Thyroid gland (tissue), 4 donors: ENCODE measurements at regions not wholly inside any gene's neighbourhood (a gene's known extent, or its start where the extent isn't known, plus 50 kb on each side); places are given as distances from the start of the nearest gene placed in this dataset.

Experiments used
- DNase-seq, 2 donors: peaks; one replicate each; pipeline ENCODE4 v3.0.0-alpha.2; 2019
- H3K27ac ChIP-seq, 3 donors: fragments of 200-600 bp; sonication (generic); 1 replicate in 2 of 3; 2 replicates in 1 of 3; pipeline ENCODE4 v1.5.1; 2016 to 2019; ENCODE audit warnings: mild to moderate bottlenecking in 1 of 3, moderate library complexity in 1 of 3
- H3K27me3 ChIP-seq: fragments of 200-600 bp; sonication (generic); one replicate; pipeline ENCODE4 v1.5.1; 2019
- H3K36me3 ChIP-seq, 2 donors: fragments of 200-600 bp; sonication (generic); one replicate each; pipeline ENCODE4 v1.5.1; 2016 to 2019
- H3K4me1 ChIP-seq, 2 donors: fragments of 200-600 bp; sonication (generic); one replicate each; pipeline ENCODE4 v1.5.1; 2017 to 2019
- H3K4me3 ChIP-seq, 3 donors: fragments of 200-600 bp; sonication (generic); replicated peaks in 1 of 3; 1 replicate in 2 of 3; 2 replicates in 1 of 3; pipeline ENCODE4 v1.5.1; 2016; ENCODE audit warnings: mild to moderate bottlenecking in 1 of 3
- H3K9me3 ChIP-seq: fragments of 200-600 bp; sonication (generic); one replicate; pipeline ENCODE4 v1.5.1; 2017
- POLR2A ChIP-seq, 2 donors: fragments of 450-650 bp; IDR thresholded peaks; one replicate each; pipeline ENCODE4 v1.6.1; 2017; ENCODE audit warnings: antibody characterized with exemption in 2 of 2, mild to moderate bottlenecking in 2 of 2, moderate library complexity in 1 of 2
- WGBS, 2 donors: methylation state at CpG; one replicate each; pipeline ENCODE4 v1.1.5; 2017; 5-methylcytosine and 5-hydroxymethylcytosine counted together
- intact Hi-C: fragments of 100-400 bp; cut with DNase I; formaldehyde crosslinking; loops from one replicate; pipeline ENCODE4 v1.15.1; 2023
- TF ChIP-seq, protein P1 (sequence below), 6 experiments: fragments of 200-600 bp in 3 of 6; fragments of 450-650 bp in 3 of 6; sonication (generic) in 3 of 6; IDR thresholded peaks; one replicate each; pipeline ENCODE4 v1.5.1; 2016 to 2019; ENCODE audit warnings: antibody characterized with exemption in 6 of 6, mild to moderate bottlenecking in 2 of 6, inconsistent platforms in 1 of 6, moderate library complexity in 1 of 6

DNA sequence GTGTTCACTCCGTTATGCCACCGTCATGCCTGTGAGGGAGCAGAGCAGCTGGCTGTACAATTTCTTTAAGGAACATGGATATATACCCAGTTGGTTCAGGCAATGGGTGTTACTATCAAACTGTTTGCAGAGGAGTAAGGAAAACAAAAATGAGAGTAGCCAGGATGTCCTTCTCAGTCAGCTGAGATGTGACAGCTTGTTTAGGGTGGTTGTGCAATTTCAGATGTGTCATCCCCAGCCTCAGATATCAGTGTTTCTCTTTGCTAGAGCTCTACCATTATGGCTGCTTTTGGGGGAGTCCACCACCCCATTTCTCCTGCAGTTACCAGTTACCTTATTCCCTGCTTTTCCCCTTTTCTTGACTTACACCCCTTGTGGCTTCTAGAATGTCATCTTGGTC lies 135.2 kb upstream of the SLC24A2 start:
- Histone ChIP-seq H3K4me3 (no peak overlapping the region), H3K36me3 (no peaks in the 10 kb centered on the region), H3K27me3 (no peaks in the 10 kb centered on the region), H3K9me3 (no peaks in the 10 kb centered on the region), H3K4me1 (no peaks in the 10 kb centered on the region), H3K27ac (no peak overlapping the region)
- intact Hi-C loops, result loop anchor here (10.0 kb wide), 3 partner anchors 429 to 1181 kb away; no protein-coding TSS in a partner anchor
- no peak for DNase-seq
- 83 to 89% methylated on average over 2 of the region's 2 CpGs for WGBS, 2 donors
- TF ChIP-seq POLR2A (IDR thresholded peaks at IDR 0.05), result no peak
- TF ChIP-seq, protein P1, sequence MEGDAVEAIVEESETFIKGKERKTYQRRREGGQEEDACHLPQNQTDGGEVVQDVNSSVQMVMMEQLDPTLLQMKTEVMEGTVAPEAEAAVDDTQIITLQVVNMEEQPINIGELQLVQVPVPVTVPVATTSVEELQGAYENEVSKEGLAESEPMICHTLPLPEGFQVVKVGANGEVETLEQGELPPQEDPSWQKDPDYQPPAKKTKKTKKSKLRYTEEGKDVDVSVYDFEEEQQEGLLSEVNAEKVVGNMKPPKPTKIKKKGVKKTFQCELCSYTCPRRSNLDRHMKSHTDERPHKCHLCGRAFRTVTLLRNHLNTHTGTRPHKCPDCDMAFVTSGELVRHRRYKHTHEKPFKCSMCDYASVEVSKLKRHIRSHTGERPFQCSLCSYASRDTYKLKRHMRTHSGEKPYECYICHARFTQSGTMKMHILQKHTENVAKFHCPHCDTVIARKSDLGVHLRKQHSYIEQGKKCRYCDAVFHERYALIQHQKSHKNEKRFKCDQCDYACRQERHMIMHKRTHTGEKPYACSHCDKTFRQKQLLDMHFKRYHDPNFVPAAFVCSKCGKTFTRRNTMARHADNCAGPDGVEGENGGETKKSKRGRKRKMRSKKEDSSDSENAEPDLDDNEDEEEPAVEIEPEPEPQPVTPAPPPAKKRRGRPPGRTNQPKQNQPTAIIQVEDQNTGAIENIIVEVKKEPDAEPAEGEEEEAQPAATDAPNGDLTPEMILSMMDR (IDR thresholded peaks at IDR 0.05), result no peak

DNA sequence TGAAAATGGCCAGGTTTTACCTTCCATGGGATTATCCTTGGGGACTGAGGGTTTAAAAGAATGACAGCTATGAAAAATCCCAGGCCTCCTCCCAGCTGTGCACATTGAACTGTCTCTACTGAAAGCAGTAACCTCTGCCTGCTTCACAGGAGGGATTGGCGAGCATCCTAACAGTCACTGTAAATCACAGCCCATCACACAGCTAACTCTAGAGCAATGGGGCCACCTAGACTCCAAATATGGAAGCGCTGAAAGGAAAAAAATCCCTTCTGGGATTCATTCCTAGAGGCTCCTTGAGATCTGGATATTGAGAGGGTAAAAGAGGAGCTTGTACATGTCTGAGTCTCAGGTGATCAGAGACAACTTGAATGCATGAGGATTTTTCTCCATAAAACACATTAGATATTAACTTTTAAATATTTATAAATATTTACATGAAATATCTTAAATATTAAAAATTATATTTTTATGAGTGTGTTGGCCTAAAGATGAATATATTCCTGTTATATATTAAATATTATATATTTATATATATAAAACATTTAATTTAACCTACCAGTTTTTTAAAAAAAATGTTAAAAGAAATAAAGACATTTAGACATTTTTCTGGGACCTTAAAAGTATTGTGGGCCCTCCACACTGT lies 133.8 kb upstream of the SLC24A2 start:
- H3K4me3 ChIP-seq, result no peak overlapping the region
- DNase-seq, result peak; percentile 21 to 36

DNA sequence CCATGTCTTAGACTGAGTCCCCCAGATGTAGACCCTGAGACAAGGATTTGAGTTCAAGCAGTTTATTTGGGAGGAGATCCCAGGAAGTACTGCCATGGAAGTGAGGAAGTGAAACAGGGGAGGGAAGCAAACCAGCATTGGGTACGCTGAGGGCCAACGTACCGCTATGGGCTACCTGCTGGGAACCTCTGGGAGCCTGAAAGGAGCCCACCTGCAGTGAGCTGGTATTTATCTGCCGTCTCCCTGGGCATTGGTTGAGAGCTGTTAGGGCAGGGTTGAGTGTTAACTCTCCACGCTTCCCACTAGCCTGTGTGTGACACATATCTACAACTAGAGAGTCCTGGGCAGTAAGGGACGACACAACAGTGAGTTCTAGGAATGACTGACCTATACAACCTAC lies 131.6 kb upstream of the SLC24A2 start:
- Histone ChIP-seq H3K4me1 (no peaks in the 10 kb centered on the region), H3K9me3 (no peaks in the 10 kb centered on the region), H3K4me3 (no peak overlapping the region), H3K27me3 (no peaks in the 10 kb centered on the region), H3K27ac (no peak overlapping the region), H3K36me3 (no peaks in the 10 kb centered on the region)
- intact Hi-C loops, result loop anchor here (10.0 kb wide), 3 partner anchors 426 to 1184 kb away; no protein-coding TSS in a partner anchor
- 84 to 90% methylated on average over 5 to 6 of the region's 6 CpGs for WGBS, 2 donors
- DNase-seq, result no peak
- TF ChIP-seq, protein P1 (IDR thresholded peaks at IDR 0.05), result no peak
- TF ChIP-seq POLR2A (IDR thresholded peaks at IDR 0.05), result no peak

More for the DNA sequence above, 133.8 kb upstream of the SLC24A2 start:
- no peak for TF ChIP-seq POLR2A (IDR thresholded peaks at IDR 0.05)
- TF ChIP-seq, protein P1 (IDR thresholded peaks at IDR 0.05), result peak in 4 of 6 experiments; percentile 38 to 49 (median 42)
- Histone ChIP-seq H3K4me1 (no peaks in the 10 kb centered on the region), H3K36me3 (no peaks in the 10 kb centered on the region), H3K27ac (no peak overlapping the region), H3K27me3 (no peaks in the 10 kb centered on the region), H3K9me3 (no peaks in the 10 kb centered on the region)
- intact Hi-C loops, result loop anchor here (10.0 kb wide), 3 partner anchors 428 to 1182 kb away; no protein-coding TSS in a partner anchor
- 29% methylated on average over 2 of the region's 2 CpGs for WGBS, 2 donors

DNA sequence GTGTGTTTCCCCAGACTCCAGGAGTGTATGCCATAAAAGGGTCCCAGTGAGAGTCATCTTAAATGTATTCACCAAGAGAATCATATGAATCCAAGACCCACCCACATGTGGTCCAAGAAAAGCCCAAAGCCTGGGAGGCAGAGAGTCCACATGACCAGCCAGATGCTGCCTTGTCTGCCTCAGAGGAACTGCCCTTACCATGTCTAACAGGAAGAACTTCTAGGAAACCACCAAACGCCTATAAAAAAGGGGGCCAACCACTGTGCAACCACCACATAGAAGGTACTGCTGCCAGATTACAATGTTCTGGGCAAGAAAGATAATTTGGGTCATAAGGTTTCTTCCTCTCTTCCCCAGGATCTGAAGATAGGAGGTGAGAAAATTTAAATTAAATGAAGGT lies 129.8 kb upstream of the SLC24A2 start:
- no peak for TF ChIP-seq POLR2A (IDR thresholded peaks at IDR 0.05)
- TF ChIP-seq, protein P1 (IDR thresholded peaks at IDR 0.05), result no peak

DNA sequence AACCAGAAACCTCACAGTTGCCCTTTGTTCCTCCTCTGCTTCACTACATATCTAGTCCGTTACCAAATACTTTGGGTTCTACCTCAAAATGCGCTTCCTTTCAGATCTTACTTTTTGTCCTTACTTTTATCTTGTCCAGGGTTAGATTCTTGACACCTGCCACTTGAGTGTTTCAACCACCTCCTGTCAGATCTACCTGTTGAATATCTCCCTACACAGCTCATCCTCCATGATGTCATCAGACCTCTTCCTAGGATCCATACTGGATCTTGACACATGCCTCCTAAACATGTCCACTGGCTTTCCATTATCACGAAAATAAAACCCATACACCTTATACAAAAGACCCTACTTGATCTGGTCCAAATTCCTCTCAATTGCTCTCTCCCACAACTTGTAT lies 125.2 kb upstream of the SLC24A2 start:
- no peaks in the 10 kb centered on the region for H3K9me3 ChIP-seq
- no peaks in the 10 kb centered on the region for H3K27me3 ChIP-seq
- 96 to 97% methylated on average over 3 of the region's 3 CpGs for WGBS, 2 donors
- no peak for DNase-seq
- H3K27ac ChIP-seq, result no peak overlapping the region
- no peaks in the 10 kb centered on the region for H3K4me1 ChIP-seq
- no peak overlapping the region for H3K4me3 ChIP-seq
- no peaks in the 10 kb centered on the region for H3K36me3 ChIP-seq
- intact Hi-C loops, result no loop called here
- TF ChIP-seq, protein P1 (IDR thresholded peaks at IDR 0.05), result no peak
- no peak for TF ChIP-seq POLR2A (IDR thresholded peaks at IDR 0.05)

More for the DNA sequence above, 129.8 kb upstream of the SLC24A2 start:
- Histone ChIP-seq H3K36me3 (no peaks in the 10 kb centered on the region), H3K4me1 (no peaks in the 10 kb centered on the region), H3K9me3 (no peaks in the 10 kb centered on the region), H3K27ac (no peak overlapping the region), H3K4me3 (no peak overlapping the region), H3K27me3 (no peaks in the 10 kb centered on the region)
- no peak for DNase-seq
- WGBS, 2 donors, result 55 to 82% methylated on average over 1 of the region's 1 CpG
- intact Hi-C loops, result no loop called here
